ENCODE measurements at regions not wholly inside any gene's neighbourhood (a gene's known extent, or its start where the extent isn't known, plus 50 kb on each side); places are given as distances from the start of the nearest gene placed in this dataset.

DNA sequence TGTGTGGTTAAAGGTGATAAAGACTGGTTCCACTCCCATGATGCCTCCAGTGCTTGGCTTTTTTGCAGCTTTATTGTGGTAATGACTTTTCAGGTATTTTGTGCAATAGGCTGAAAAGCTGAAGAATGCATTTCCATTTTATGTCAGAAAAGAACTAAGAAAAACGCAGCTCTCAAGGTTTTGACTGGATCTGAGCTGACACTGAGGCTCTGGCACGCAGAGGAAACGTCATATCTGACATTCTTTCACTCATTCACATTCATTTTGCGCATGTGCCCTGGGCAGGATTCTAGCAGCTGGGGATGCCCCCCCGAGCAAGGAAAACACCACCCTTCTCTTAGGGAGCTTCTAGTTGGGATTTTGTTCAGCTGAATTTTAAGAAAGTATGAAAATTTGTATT lies 408.5 kb upstream of the MKI67 start:
- no peak for TF ChIP-seq CTCF (IDR thresholded peaks at IDR 0.05; ENCODE audit: poor library complexity, severe bottlenecking)
- peak; percentile 37 for TF ChIP-seq POLR2AphosphoS5 (IDR thresholded peaks at IDR 0.05)
- TF ChIP-seq EP300 (conservative IDR thresholded peaks at IDR 0.05; ENCODE audit: poor library complexity, severe bottlenecking) = peak; percentile 77
